Astrocyte (in vitro differentiated cells and primary cell): ENCODE measurements at regions not wholly inside any gene's neighbourhood (a gene's known extent, or its start where the extent isn't known, plus 50 kb on each side); places are given as distances from the start of the nearest gene placed in this dataset.

ENCODE experiments used
- CTCF ChIP-seq: IDR thresholded peaks from 2 replicates; pipeline ENCODE4 v1.5.1; 2011; ENCODE audit warnings: low read depth, mild to moderate bottlenecking, inconsistent platforms, low read length, moderate library complexity; ENCODE audit not compliant: insufficient read depth
- EZH2 ChIP-seq: IDR thresholded peaks from 2 replicates; pipeline ENCODE4 v1.6.1; 2012; ENCODE audit warnings: mild to moderate bottlenecking, low read length, inconsistent platforms; ENCODE audit not compliant: insufficient read depth

GRCh38 chr14:76943072-76943471, 85.4 kb downstream of the IRF2BPL start:
- TF ChIP-seq CTCF, result no peak
- no peak for TF ChIP-seq EZH2
